ENCODE measurements at regions not wholly inside any gene's neighbourhood (a gene's known extent, or its start where the extent isn't known, plus 50 kb on each side); places are given as distances from the start of the nearest gene placed in this dataset.

DNA sequence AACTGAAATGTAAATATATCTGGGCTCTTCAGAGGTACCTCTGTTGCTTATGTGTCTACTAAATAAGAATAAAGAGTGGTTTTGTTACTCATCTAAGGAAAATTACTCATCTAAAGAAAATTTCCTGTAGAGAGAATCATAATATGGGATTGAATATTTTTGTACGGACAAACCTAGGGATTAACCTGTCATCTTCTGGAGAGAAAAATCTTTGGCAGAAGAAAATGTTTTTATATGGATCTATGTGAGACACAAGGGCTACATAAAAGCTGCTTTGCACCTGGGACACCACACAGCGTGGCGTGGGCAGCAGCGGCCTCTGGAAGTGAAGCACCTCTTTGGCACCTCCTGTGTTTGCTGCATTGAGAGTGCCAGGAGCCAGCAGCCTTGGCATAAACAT is 242.9 kb upstream of the DACH1 start:
- TF ChIP-seq, protein P1, sequence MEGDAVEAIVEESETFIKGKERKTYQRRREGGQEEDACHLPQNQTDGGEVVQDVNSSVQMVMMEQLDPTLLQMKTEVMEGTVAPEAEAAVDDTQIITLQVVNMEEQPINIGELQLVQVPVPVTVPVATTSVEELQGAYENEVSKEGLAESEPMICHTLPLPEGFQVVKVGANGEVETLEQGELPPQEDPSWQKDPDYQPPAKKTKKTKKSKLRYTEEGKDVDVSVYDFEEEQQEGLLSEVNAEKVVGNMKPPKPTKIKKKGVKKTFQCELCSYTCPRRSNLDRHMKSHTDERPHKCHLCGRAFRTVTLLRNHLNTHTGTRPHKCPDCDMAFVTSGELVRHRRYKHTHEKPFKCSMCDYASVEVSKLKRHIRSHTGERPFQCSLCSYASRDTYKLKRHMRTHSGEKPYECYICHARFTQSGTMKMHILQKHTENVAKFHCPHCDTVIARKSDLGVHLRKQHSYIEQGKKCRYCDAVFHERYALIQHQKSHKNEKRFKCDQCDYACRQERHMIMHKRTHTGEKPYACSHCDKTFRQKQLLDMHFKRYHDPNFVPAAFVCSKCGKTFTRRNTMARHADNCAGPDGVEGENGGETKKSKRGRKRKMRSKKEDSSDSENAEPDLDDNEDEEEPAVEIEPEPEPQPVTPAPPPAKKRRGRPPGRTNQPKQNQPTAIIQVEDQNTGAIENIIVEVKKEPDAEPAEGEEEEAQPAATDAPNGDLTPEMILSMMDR (IDR thresholded peaks at IDR 0.05; ENCODE audit: poor library complexity, severe bottlenecking): no peak
- TF ChIP-seq TAF1 (IDR thresholded peaks at IDR 0.05; ENCODE audit: low read depth) (no peak), EZH2 (IDR thresholded peaks at IDR 0.05; ENCODE audit: borderline replicate concordance, insufficient read depth, low read length, poor library complexity, severe bottlenecking) (no peak), SMC3 (conservative IDR thresholded peaks at IDR 0.05; ENCODE audit: poor library complexity) (no peak), RAD21 (conservative IDR thresholded peaks at IDR 0.05) (no peak), MXI1 (conservative IDR thresholded peaks at IDR 0.05; ENCODE audit: poor library complexity, severe bottlenecking) (no peak), EP300 (conservative IDR thresholded peaks at IDR 0.05; ENCODE audit: poor library complexity, severe bottlenecking) (no peak), POLR2AphosphoS5 (IDR thresholded peaks at IDR 0.05) (no peak)
- TF ChIP-seq, protein P2, sequence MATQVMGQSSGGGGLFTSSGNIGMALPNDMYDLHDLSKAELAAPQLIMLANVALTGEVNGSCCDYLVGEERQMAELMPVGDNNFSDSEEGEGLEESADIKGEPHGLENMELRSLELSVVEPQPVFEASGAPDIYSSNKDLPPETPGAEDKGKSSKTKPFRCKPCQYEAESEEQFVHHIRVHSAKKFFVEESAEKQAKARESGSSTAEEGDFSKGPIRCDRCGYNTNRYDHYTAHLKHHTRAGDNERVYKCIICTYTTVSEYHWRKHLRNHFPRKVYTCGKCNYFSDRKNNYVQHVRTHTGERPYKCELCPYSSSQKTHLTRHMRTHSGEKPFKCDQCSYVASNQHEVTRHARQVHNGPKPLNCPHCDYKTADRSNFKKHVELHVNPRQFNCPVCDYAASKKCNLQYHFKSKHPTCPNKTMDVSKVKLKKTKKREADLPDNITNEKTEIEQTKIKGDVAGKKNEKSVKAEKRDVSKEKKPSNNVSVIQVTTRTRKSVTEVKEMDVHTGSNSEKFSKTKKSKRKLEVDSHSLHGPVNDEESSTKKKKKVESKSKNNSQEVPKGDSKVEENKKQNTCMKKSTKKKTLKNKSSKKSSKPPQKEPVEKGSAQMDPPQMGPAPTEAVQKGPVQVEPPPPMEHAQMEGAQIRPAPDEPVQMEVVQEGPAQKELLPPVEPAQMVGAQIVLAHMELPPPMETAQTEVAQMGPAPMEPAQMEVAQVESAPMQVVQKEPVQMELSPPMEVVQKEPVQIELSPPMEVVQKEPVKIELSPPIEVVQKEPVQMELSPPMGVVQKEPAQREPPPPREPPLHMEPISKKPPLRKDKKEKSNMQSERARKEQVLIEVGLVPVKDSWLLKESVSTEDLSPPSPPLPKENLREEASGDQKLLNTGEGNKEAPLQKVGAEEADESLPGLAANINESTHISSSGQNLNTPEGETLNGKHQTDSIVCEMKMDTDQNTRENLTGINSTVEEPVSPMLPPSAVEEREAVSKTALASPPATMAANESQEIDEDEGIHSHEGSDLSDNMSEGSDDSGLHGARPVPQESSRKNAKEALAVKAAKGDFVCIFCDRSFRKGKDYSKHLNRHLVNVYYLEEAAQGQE (IDR thresholded peaks at IDR 0.05; ENCODE audit: borderline replicate concordance): no peak
- no peak overlapping the region for H3K4me3 ChIP-seq (ENCODE audit: low read length)

DNA sequence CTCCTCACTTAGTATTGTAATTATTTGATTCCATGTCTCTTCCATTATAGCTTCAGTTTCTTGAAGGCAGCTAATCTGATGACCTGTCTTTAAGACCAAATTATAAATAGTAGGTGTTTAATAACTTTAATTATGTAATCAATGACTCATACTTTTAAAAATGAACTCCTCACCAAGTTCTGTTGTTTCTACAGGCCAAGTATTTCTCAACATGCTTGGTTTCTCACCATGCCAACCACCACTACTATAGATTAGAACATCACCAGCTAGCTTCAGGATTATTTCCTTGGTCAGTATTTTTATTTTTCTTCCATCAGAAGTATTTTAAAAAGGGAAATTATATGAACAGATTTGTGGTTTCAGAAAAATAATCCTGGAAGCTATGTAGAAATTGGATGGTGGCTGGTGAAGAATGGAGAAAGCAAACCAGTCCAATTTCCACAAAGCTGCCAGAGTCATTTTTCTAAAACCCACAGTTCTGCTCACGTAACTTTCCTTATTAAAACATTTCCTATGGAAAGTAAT is 237.7 kb upstream of the DACH1 start:
- Histone ChIP-seq H3K4me2 (ENCODE audit: low read length) (no peak overlapping the region), H3K9ac (ENCODE audit: low read length) (no peak overlapping the region), H3K27ac (ENCODE audit: low read length) (no peak overlapping the region), H3K36me3 (ENCODE audit: insufficient read depth, low read length) (no peaks in the 10 kb centered on the region), H3K79me2 (replicated peaks; ENCODE audit: insufficient read depth, low read length) (no peaks in the 10 kb centered on the region), H3K27me3 (ENCODE audit: insufficient read depth, low read depth, low read length) (no peaks in the 10 kb centered on the region), H3K9me2 (ENCODE audit: insufficient read depth, low read length) (no peaks in the 10 kb centered on the region), H3K9me3 (ENCODE audit: low read length) (no peaks in the 10 kb centered on the region), H4K20me1 (ENCODE audit: insufficient read depth) (no peaks in the 10 kb centered on the region), H2AFZ (ENCODE audit: low read depth, low read length) (no peak overlapping the region), H3F3A (ENCODE audit: insufficient read depth, low read length, poor library complexity, severe bottlenecking) (no peaks in the 10 kb centered on the region), H3K4me3 (ENCODE audit: low read length) (no peak overlapping the region)
- TF ChIP-seq EP300 (conservative IDR thresholded peaks at IDR 0.05; ENCODE audit: poor library complexity, severe bottlenecking) (no peak), RAD21 (conservative IDR thresholded peaks at IDR 0.05) (no peak), POLR2AphosphoS5 (IDR thresholded peaks at IDR 0.05) (no peak)
- TF ChIP-seq, protein P1 (IDR thresholded peaks at IDR 0.05; ENCODE audit: poor library complexity, severe bottlenecking): no peak

More for the DNA sequence above, 242.9 kb upstream of the DACH1 start:
- Histone ChIP-seq H3K9ac (ENCODE audit: low read length) (no peak overlapping the region), H3K27ac (ENCODE audit: low read length) (no peak overlapping the region), H2AFZ (ENCODE audit: low read depth, low read length) (no peak overlapping the region), H3K9me2 (ENCODE audit: insufficient read depth, low read length) (no peaks in the 10 kb centered on the region), H3K79me2 (replicated peaks; ENCODE audit: insufficient read depth, low read length) (no peaks in the 10 kb centered on the region), H3F3A (ENCODE audit: insufficient read depth, low read length, poor library complexity, severe bottlenecking) (no peaks in the 10 kb centered on the region), H3K36me3 (ENCODE audit: insufficient read depth, low read length) (no peaks in the 10 kb centered on the region), H4K20me1 (ENCODE audit: insufficient read depth) (no peaks in the 10 kb centered on the region), H3K9me3 (ENCODE audit: low read length) (no peaks in the 10 kb centered on the region), H3K4me2 (ENCODE audit: low read length) (no peak overlapping the region), H3K27me3 (ENCODE audit: insufficient read depth, low read depth, low read length) (no peaks in the 10 kb centered on the region)

All from neural cell (in vitro differentiated cells).